Ascending aorta (tissue), 2 donors: ENCODE measurements at regions not wholly inside any gene's neighbourhood (a gene's known extent, or its start where the extent isn't known, plus 50 kb on each side); places are given as distances from the start of the nearest gene placed in this dataset.

Source experiments
- DNase-seq, 2 donors: peaks; one replicate each; pipeline ENCODE4 v3.0.0-alpha.2; 2019; ENCODE audit warnings: low spot score in 2 of 2
- H3K27ac ChIP-seq, 2 donors: fragments of 200-600 bp; sonication (generic); one replicate each; pipeline ENCODE4 v1.5.1; 2016 to 2017; ENCODE audit warnings: mild to moderate bottlenecking in 1 of 2
- H3K27me3 ChIP-seq: fragments of 200-600 bp; sonication (generic); one replicate; pipeline ENCODE4 v1.5.1; 2017
- H3K36me3 ChIP-seq, 2 donors: fragments of 200-600 bp; sonication (generic); one replicate each; pipeline ENCODE4 v1.5.1; 2016
- H3K4me1 ChIP-seq, 2 donors: fragments of 200-600 bp; sonication (generic); one replicate each; pipeline ENCODE4 v1.5.1; 2016 to 2017; ENCODE audit warnings: mild to moderate bottlenecking in 1 of 2
- H3K4me3 ChIP-seq, 2 donors: fragments of 200-600 bp; sonication (generic); one replicate each; pipeline ENCODE4 v1.5.1; 2016 to 2017; ENCODE audit warnings: mild to moderate bottlenecking in 1 of 2
- H3K9me3 ChIP-seq, 2 donors: fragments of 200-600 bp; sonication (generic); one replicate each; pipeline ENCODE4 v1.5.1; 2016
- CTCF ChIP-seq, 3 experiments: fragments of 200-600 bp in 2 of 3; fragments of 450-650 bp in 1 of 3; sonication (generic) in 2 of 3; IDR thresholded peaks; one replicate each; pipeline ENCODE4 v1.5.1; 2016 to 2019; ENCODE audit warnings: antibody characterized with exemption in 3 of 3, mild to moderate bottlenecking in 1 of 3, moderate library complexity in 1 of 3
- intact Hi-C: fragments of 100-400 bp; cut with DNase I; formaldehyde crosslinking; loops from one replicate; pipeline ENCODE4 v1.15.1; 2023

- no peaks in the 10 kb centered on the region for H3K4me1 ChIP-seq
- no peaks in the 10 kb centered on the region for H3K9me3 ChIP-seq
- intact Hi-C loops, result no loop called here
- H3K27me3 ChIP-seq, result no peaks in the 10 kb centered on the region
- no peak overlapping the region for H3K4me3 ChIP-seq
- no peak overlapping the region for H3K27ac ChIP-seq
- peak in 1 of 2 donors; percentile 42 for DNase-seq
- no peak for TF ChIP-seq CTCF (IDR thresholded peaks at IDR 0.05)
- H3K36me3 ChIP-seq, result no peaks in the 10 kb centered on the region
Observed at GRCh38 chr2:8453904-8454302, 228.0 kb upstream of the ID2 start.

- H3K4me1 ChIP-seq, result no peaks in the 10 kb centered on the region
- H3K27me3 ChIP-seq, result no peaks in the 10 kb centered on the region
- H3K36me3 ChIP-seq, result no peaks in the 10 kb centered on the region
- no peak overlapping the region for H3K4me3 ChIP-seq
- no peaks in the 10 kb centered on the region for H3K9me3 ChIP-seq
- no peak for TF ChIP-seq CTCF (IDR thresholded peaks at IDR 0.05)
- peak in 1 of 2 donors; percentile 33 for DNase-seq
- H3K27ac ChIP-seq, result no peak overlapping the region
- intact Hi-C loops, result no loop called here
Observed at GRCh38 chr2:8454797-8455196, 227.1 kb upstream of the ID2 start.

- intact Hi-C loops, result no loop called here
- no peak for TF ChIP-seq CTCF (IDR thresholded peaks at IDR 0.05)
- peak in 1 of 2 donors; percentile 13 for DNase-seq
- H3K4me3 ChIP-seq, result no peak overlapping the region
- no peaks in the 10 kb centered on the region for H3K9me3 ChIP-seq
- H3K27me3 ChIP-seq, result no peaks in the 10 kb centered on the region
- no peaks in the 10 kb centered on the region for H3K4me1 ChIP-seq
- H3K27ac ChIP-seq, result no peak overlapping the region
- H3K36me3 ChIP-seq, result no peaks in the 10 kb centered on the region
Observed at GRCh38 chr2:8455236-8456150, 226.4 kb upstream of the ID2 start.

GRCh38 chr2:8456151-8457091 is 225.4 kb upstream of the ID2 start:
- intact Hi-C loops, result no loop called here
- Histone ChIP-seq H3K36me3 (no peaks in the 10 kb centered on the region), H3K4me1 (no peaks in the 10 kb centered on the region), H3K4me3 (peak overlapping the region in 1 of 2 donors; percentile 21), H3K27me3 (no peaks in the 10 kb centered on the region), H3K9me3 (no peaks in the 10 kb centered on the region), H3K27ac (no peak overlapping the region)
- no peak for TF ChIP-seq CTCF (IDR thresholded peaks at IDR 0.05)
- DNase-seq, result no peak

GRCh38 chr2:8457092-8457481 is 224.8 kb upstream of the ID2 start:
- no peaks in the 10 kb centered on the region for H3K27me3 ChIP-seq
- H3K36me3 ChIP-seq, result no peaks in the 10 kb centered on the region
- DNase-seq, result no peak
- no peak for TF ChIP-seq CTCF (IDR thresholded peaks at IDR 0.05)
- H3K9me3 ChIP-seq, result no peaks in the 10 kb centered on the region
- H3K4me1 ChIP-seq, result no peaks in the 10 kb centered on the region
- no peak overlapping the region for H3K27ac ChIP-seq
- intact Hi-C loops, result no loop called here
- H3K4me3 ChIP-seq, result peak overlapping the region in 1 of 2 donors; percentile 21
